AG04449 (cell line): ENCODE measurements at regions not wholly inside any gene's neighbourhood (a gene's known extent, or its start where the extent isn't known, plus 50 kb on each side); places are given as distances from the start of the nearest gene placed in this dataset.

Experiments used
- CTCF ChIA-PET: fragments of 350-600 bp; formaldehyde crosslinking; extraction: SDS; loops from one replicate; lab custom pipeline; 2021; ENCODE audit warnings: antibody characterized with exemption; lab: Yijun Ruan, JAX
- POLR2A ChIA-PET: fragments of 400-600, 350-600 bp; formaldehyde crosslinking; extraction: SDS; loops from one replicate; lab custom pipeline; 2020; ENCODE audit warnings: antibody characterized with exemption, inconsistent platforms; lab: Yijun Ruan, JAX
- DNase-seq: peaks from one replicate; pipeline ENCODE4 v3.0.0-alpha.2; 2010; ENCODE audit warnings: low read depth, low spot score
- H3K4me3 ChIP-seq: 2 replicates; pipeline ENCODE4 v1.5.1; 2011; ENCODE audit warnings: low read depth, mild to moderate bottlenecking, control low read depth, low read length
- TF ChIP-seq, protein P1 (sequence below): IDR thresholded peaks from one replicate; pipeline ENCODE4 v1.5.1; 2011; ENCODE audit warnings: mild to moderate bottlenecking, moderate library complexity, low read length, control low read depth, inconsistent platforms; ENCODE audit not compliant: insufficient read depth; ENCODE audit errors: missing control alignments

DNA sequence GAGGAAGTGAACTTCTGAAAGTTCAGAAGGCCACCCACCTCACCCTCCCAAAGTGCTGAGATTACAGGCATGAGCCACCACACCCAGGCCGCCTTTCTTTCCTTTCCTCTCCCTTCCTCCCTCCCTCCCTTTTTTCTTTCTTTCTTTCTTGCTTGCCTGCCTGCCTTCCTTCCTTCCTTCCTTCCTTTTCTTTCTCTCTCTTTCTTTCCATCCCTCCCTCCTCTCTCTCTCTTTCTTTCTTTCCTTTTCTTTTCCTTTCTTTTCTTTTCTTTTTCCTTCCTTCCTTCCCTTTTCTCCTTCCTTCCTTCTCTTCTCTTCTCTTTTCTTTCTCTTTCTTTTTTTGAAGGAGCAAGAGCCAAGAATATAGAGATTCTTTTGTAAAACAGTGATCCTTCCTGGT, 208.3 kb upstream of the HMGA2 start:
- no peak for DNase-seq
- ChIA-PET CTCF (interaction anchor here (0.7 to 1.0 kb wide), 2 partner anchors 14 to 19 kb away, joined by 3 to 5 read pairs; no protein-coding TSS in a partner anchor), POLR2A (interaction anchor here (1.0 to 1.5 kb wide), 2 partner anchors 27 to 41 kb away, joined by 3 to 4 read pairs; no protein-coding TSS in a partner anchor)
- H3K4me3 ChIP-seq: no peak overlapping the region
- TF ChIP-seq, protein P1, sequence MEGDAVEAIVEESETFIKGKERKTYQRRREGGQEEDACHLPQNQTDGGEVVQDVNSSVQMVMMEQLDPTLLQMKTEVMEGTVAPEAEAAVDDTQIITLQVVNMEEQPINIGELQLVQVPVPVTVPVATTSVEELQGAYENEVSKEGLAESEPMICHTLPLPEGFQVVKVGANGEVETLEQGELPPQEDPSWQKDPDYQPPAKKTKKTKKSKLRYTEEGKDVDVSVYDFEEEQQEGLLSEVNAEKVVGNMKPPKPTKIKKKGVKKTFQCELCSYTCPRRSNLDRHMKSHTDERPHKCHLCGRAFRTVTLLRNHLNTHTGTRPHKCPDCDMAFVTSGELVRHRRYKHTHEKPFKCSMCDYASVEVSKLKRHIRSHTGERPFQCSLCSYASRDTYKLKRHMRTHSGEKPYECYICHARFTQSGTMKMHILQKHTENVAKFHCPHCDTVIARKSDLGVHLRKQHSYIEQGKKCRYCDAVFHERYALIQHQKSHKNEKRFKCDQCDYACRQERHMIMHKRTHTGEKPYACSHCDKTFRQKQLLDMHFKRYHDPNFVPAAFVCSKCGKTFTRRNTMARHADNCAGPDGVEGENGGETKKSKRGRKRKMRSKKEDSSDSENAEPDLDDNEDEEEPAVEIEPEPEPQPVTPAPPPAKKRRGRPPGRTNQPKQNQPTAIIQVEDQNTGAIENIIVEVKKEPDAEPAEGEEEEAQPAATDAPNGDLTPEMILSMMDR: no peak

DNA sequence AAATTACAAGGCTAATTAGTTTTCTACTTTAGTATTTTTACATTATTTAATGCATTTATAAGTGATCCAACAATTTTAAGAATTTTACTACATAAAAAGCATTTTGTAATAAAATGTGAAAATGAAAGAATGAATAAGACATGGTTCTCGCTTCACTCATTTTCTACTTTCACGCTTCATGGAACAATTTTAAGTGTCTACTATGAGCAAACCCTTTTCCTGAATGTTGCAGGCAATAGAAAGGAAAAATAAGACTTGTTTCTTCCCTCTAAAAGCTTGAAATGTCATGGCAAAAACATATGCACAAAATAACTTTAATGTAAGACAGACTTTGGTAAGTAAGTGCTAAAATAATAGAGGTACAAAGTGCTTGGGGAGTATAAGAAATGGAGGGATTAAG, 205.7 kb upstream of the HMGA2 start:
- ChIA-PET POLR2A (interaction anchor here (1.1 kb wide), 1 partner anchor 12 kb away, joined by 4 read pairs; no protein-coding TSS in a partner anchor), CTCF (interaction anchor here (0.6 to 1.4 kb wide), 3 partner anchors 10 to 51 kb away, joined by 3 to 5 read pairs (median 4); no protein-coding TSS in a partner anchor)
- no peak for DNase-seq
- TF ChIP-seq, protein P1: no peak
- no peak overlapping the region for H3K4me3 ChIP-seq

DNA sequence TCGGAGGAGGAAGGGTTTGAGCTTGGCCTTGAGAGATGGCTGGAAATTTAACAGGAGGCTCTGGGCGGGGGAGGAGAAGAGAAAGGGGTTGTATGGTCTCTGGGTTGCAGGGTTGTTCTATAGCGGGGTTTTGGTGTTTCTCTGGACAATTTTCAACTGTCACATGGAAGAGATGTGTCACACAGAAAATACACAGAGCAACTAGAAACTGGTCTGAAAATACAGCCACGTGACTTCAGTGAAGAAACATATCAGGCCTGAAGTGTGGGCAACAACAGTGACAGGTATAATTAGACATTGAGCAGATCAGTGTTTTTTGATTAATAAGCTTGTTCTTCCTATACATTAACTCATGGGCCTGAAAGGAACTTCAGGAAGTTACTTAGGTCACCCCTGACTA, 205.3 kb upstream of the HMGA2 start:
- POLR2A ChIA-PET: interaction anchor here (1.1 kb wide), 1 partner anchor 12 kb away, joined by 4 read pairs; no protein-coding TSS in a partner anchor
- DNase-seq: no peak
- CTCF ChIA-PET: interaction anchor here (0.6 to 1.4 kb wide), 3 partner anchors 10 to 51 kb away, joined by 3 to 5 read pairs (median 4); no protein-coding TSS in a partner anchor
- H3K4me3 ChIP-seq: no peak overlapping the region
- TF ChIP-seq, protein P1: no peak

DNA sequence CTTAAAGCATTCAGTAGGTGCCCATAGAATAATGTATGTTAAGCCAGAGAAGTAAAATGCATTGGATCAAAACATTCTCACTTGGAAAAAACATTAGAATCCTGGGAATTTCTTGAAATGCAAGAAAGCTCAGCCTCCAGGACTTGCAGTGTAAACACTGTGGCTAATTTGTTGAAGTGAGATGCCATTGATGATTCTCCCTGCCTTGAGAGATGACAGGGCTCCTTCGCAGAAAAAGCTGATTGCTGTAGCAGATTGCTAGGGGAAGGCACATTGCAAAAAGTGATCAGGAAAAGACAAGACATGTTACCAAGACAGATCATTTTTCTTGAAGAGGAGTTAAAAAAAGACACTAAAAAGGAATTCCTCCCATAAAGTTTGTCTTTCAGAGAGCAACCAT, 204.2 kb upstream of the HMGA2 start:
- POLR2A ChIA-PET: no interaction called here
- TF ChIP-seq, protein P1: no peak
- H3K4me3 ChIP-seq: no peak overlapping the region
- CTCF ChIA-PET: no interaction called here
- no peak for DNase-seq

DNA sequence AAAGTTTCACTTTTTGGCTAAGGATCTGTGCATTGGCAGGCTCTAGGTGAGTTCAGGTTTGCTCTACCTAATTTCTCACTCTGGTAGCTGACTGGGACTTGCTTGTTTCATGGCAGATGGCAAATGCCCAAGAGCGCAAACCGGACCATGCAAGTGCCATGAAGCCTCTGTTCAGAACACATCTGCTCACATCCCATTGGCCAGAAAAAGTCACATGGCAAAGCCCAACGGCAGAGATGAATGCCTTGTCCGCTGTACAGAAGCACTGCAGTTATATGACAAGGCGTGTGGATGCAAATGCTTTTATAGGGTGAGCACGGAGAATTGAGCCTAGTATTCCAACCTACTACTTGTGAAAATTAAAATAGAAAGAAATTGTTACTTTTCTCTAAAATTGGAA, 202.2 kb upstream of the HMGA2 start:
- no peak for DNase-seq
- no peak overlapping the region for H3K4me3 ChIP-seq
- TF ChIP-seq, protein P1: no peak
- CTCF ChIA-PET: interaction anchor here (1.3 to 1.4 kb wide), 2 partner anchors 77 to 119 kb away, joined by 3 to 4 read pairs; no protein-coding TSS in a partner anchor
- POLR2A ChIA-PET: interaction anchor here (0.9 kb wide), 1 partner anchor 20 kb away, joined by 3 read pairs; no protein-coding TSS in a partner anchor

DNA sequence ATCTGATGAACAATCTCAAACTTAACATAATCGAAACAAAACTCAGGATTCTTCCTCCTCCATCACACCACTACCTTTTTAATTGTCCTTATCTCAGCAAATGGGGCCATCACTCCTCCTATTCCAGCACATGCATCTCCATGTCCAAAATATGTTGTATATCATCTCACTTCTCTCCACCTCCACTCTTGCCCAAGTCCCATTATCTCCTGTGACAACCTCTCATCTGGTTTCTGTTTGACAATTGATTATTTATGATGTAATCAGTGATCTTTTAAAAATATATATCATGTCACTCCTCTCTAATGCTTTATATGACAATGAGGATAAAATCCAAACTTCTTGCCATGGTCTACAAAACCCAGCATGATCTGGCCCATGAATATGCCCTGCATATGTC, 200.8 kb upstream of the HMGA2 start:
- TF ChIP-seq, protein P1: no peak
- H3K4me3 ChIP-seq: no peak overlapping the region
- ChIA-PET POLR2A (no interaction called here), CTCF (no interaction called here)
- DNase-seq: no peak
